NCI-H2107 (cell line): ENCODE measurements at regions not wholly inside any gene's neighbourhood (a gene's known extent, or its start where the extent isn't known, plus 50 kb on each side); places are given as distances from the start of the nearest gene placed in this dataset.
"Not testable (repeated sequence)": the region's sequence is repeated elsewhere in the genome, so short reads cannot be mapped to it uniquely, and the experiment has no call there.

Experiments
- DNase-seq: peaks from one replicate; lab custom pipeline; 2025; lab: John Stamatoyannopoulos, UW

DNA sequence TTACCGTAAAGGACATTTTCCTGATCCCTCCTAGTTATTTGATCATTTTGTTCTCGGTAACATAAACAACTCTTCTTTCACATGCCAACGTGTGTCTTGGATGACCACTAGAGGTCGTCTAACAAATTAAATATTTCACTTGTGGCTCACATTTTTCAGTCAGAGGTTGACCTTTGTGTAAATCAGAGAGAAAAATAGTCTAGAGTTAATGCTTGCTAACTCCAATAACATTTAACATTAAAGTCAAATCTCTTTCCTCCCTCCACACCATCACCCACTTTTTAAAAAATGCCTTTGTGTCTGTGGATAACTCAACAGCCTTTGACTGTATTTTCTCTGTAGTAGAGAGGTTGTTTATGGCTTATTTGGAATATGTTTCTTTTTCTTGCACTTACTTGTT, 220.5 kb upstream of the B3GALT2 start:
- DNase-seq: no peak

DNA sequence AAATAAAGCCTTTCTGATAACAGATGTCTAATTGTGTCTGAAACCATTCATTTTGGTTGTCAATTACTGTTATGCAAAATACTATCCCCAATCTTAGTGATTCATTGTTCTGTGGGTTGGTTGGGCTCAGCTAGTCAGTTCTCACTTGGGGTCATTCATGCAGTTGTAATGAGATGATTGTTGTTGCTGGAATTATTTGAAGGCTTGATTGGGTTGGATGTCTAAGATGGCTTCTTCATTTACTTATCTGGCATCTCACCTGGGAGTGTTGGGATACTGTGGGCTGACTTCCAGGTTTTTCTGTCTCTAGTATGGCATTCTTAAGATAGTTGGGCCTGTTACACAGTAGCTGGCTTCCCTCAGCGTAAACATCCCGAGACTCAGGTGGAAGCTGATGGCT, 217.8 kb upstream of the B3GALT2 start:
- DNase-seq: no peak

DNA sequence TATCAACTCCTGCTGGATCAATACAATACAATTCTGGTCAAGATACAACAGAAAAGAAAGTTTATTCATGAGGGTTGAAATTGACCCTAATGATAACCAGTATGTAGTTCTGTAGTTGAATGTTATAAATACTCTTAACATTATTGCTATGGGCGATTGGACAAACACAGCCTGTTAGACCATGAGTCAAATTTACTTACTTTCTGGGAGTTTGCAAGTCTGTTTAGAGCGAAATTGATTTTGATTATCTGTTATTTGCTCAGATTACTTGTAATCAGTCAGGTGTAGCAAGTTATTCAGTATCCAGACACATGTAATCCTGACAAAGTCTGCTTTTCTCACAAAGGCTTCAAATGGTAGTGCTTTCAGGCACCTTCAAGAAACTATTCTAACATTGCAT, 216.6 kb upstream of the B3GALT2 start:
- DNase-seq: no peak

DNA sequence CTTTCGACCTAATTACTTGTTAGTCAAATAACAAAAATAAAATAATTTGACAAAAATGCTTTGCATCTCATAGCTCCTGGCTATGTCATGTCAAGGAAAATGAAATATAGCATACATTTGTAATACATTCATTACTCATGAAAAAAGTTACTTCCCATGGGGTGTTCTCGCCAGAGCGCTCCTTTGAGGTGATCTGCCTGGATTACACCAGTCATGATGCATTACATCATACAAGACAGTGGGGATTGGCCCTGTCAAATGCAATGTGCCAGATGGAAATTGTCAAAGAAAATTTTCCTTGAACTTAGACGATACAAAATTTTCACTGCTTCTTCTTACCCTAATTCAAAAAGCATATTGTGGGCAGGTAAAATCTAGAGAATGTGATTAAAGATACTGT, 215.6 kb upstream of the B3GALT2 start:
- no peak for DNase-seq

DNA sequence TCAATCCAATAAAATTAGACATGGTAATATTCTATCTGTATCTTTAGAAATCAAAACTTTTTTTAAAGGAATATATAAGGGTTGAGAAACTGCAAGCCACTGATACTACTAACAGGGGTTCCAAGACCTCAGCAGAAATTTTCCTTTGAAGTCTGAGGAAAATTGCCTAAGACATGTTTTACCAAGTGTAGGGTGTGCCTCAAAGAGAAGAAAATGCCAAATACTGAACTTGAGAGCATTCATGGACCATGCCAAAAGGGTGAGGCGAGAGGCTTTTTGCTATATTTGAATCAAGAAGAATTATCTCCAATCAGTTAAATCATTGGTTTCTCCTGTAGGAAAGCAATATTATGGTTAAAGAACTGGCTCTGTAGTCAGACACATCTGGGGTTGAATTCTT, 207.9 kb upstream of the B3GALT2 start:
- no peak for DNase-seq

DNA sequence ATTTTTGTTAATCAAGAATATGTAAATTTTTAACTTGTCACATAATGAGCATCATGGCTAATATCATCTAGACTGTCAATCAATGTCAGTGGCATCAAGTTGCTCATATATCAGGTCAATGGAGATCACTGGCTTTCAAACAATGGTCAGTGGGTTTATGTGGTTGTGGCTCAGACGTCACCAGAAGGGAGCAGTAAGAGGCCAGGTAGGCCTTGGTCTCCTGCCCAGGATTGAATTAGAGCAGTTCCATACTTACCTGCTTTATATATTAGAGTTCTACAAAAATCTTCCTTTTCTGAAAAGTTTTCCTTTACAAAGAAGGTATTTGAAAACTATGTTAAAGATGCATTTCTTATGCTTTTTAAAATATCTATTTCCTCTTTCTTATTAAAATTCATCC, 206.3 kb upstream of the B3GALT2 start:
- no peak for DNase-seq

DNA sequence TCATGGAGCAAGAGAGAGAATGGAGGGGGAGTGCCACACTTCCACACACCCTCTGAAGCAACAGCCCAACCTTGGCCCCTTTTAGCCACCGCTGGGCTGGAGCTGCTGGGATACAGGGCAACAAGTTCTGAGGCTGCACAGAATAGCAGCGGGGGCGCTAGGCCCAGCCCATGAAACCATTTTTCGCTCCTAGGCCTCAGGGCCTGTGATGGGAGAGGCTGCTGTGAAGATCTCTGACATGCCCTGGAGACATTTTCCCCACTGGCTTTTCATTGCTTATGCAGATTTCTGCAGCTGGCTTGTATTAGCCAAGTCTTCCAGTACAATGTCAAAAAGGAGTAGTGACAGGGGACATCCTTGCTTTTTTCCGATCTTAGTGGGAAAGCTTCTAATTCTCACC, 202.3 kb upstream of the B3GALT2 start:
- DNase-seq: no peak

DNA sequence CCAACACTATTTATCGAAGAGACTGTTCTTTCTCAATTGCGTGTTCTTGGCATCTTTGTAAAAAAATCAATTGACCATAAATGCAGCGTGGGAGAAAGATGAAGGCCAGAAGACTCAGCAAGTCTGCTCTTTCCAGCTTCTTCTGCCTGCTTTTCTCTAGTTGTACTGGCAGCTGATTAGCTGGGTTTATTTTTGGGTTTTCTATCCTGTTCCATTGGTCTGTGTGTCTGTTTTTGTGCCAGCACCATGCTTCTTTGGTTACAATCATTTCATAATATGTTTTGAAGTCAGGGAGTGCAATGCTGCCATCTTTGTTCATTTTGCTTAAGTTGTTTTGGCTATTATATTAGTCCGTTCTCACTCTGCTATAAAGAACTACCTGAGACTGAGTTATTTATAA, 201.8 kb upstream of the B3GALT2 start:
- DNase-seq: no peak

DNA sequence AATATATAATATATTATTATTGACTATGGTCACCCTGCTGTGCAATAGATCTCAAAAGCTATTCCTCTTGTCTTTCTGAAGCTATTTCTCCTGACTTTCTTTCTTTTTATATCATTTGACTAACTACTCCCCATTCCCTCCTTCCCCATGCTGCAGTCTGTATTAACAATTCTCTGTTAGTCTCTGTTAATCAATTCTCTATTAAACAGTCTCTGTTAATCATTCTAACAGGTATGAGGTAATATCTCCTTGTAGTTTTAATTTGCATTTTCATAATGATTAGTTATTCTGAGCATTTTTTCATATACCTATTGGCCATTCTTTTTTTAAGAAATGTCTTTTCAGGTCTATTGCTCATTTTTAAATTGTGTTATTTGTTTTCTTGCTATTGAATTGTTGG, 201.0 kb upstream of the B3GALT2 start:
- no peak for DNase-seq

DNA sequence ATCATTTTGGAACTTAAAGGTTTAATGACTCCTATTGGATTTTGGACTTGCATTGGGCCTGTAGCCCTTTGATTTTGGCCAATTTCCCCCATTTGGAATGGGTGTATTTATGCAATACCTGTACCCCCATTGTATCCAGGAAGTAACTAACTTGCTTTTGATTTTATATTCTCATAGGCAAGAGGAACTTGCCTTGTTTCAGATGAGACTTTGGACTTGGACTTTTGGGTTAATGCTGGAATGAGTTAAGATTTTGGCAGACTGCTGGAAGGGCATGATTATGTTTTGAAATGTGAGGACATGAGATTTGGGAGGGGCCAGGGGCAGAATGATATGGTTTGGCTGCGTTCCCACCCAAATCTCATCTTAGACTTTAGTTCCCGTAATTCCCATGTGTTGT, 192.0 kb upstream of the B3GALT2 start:
- DNase-seq: not testable (repeated sequence)

DNA sequence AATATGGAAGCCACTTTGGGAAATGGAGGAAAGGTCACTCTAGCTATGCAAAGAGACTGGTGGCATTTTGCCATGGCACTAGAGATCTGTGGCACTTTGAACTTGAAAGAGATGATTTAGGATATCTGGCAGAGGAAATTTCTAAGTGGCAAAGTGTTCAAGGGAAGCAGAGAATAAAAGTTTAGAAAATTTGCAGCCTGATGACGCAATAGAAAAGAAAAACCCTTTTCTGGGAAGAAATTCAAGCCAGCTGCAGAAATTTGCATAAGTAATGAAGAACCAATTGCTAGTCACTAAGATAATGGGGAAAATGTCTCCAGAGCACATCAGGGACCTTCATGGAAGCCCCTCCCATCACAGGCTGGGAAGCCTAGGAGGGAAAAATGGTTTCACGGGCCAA, 191.1 kb upstream of the B3GALT2 start:
- no peak for DNase-seq

DNA sequence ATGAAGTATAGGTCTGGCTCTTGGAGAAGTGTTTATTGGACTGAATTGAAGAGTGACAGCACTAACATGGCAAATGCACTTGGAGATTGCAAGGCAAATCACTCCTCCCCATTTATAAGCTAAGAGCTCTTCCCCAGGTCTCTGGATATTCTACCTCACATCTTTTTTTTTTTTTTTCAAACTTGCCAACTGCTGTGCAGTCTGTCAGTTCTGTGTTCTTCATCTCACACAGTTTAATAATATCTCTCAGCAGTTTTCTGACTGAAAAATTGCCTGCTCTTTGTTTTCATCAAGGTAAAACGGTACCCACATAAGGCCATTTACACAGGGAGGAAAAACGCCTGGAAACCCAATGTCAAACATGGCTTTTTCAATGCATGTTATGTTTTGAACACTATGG, 186.1 kb upstream of the B3GALT2 start:
- no peak for DNase-seq

DNA sequence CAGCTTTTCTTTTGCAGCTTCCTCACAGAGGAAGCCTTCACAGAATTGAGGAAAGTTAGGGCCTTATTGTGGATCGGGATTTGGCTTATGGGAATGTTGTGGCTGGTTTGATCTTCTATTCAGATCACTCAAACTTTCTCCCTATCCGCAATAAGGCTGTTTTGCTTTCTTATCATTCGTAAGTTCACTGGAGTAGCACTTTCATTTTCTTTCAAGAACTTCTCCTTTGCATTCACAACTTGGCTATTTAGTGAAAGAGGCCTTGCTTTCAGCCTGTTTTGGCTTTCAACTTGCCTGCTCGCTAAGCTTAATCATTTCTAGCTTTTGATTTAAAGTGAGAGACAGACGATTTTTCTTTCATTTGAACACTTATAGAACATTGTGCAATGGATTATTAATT, 181.9 kb upstream of the B3GALT2 start:
- no peak for DNase-seq

DNA sequence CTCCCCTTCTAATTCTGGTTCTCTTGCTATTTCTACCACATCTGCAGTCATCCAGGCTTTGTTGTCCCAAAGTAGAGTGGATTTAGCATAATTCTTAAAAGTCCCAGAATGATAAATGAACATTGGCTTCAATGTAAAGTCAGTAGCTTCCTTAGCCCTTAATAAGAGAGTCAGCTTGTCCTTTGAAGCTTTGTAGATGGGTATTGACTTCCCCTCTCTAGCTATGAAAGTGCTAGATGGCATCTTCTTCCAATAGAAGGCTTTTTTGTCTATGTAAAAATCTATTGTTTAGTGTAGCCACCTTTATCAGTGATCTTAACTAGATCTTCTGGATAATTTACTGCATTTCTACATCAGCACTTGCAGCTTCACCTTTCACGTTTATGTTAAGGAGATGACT, 181.4 kb upstream of the B3GALT2 start:
- no peak for DNase-seq

DNA sequence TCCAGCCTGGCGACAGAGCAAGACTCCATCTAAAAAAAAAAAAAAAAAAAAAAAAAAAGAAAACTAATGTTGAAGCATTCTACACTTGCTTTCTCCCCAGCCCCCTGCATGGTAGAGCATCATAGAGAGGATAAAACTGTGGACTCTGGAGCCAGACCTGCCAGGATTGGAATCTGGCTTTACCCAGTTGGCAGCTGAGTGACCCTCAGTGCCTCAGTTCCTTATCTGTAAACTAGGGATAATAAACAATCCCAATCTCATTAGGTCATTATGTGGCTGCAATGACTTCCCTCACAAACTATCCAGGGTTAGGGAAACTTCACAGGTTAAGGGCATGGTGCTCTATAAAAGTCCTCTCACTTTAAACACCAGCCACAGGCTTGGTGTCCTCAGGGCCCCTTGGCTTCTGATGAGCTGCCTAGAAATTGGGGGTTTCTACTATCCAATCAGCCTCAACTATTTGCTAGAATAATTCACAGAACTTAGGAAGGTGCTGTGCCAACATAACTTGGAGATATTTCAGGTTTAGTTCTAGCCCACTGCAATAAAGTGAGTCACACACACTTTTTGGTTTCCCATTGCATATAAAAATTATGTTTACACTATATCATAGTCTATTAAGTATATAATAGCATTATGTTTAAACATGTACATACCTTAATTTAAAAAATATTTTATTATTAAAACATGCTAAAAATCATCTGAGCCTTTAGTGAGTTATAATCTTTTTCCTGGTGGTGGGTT, 180.5 kb upstream of the B3GALT2 start:
- DNase-seq: no peak

DNA sequence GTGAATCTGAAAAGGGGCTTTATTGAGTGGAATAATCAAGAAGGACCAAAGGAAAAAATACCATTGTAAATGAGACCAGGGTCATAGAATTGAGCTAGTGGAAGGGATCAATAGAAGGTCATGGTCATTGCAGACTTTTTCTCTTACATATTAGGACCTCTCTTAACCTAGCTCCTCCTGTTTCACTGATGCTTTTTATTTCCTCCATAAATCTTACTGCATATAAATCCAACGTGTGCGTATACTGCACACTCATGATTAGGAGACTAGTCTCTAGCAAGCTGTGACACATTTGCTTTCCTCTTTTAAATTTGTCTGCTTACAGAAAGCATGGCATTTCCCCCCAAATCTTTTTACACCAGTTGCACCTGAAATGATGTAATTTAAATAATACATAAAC, 179.6 kb upstream of the B3GALT2 start:
- DNase-seq: no peak

DNA sequence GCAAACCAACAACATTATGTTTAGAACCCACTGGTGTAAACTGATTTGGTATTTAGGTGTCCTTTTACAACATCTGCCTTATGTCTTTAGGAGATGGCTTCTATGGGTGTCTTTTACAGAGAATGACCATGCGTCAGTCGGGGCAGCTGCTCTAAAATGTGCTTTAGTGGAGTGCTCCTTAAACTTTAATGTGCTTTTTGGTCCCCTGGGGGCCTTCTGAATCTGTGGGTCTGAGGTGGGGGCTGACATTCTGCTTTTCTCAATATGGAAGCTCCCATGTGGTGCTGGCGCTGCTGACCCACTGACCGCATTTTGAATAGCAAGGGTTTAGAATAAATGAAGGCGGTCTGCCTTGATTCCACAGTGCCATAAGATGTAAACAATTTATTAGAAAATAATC, 173.2 kb upstream of the B3GALT2 start:
- no peak for DNase-seq

DNA sequence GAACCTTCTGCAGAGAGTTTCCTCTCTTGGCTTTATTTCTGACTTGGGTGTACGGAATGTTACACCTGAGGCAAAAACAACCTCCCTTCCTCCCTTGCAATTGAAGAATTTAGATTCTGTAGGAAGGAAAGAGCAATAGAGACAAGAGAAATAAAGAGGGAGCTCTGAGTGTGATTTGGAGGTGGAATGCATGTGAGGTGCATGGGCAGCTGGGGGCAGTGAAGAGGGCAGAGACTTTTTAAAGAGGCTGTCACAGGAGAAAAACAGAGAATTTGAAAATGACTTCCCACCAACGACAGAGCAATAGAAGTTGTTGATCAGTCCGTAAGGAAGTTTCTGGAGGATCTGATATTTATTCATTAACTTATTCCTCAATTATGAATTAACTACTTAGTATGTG, 172.0 kb upstream of the B3GALT2 start:
- no peak for DNase-seq

DNA sequence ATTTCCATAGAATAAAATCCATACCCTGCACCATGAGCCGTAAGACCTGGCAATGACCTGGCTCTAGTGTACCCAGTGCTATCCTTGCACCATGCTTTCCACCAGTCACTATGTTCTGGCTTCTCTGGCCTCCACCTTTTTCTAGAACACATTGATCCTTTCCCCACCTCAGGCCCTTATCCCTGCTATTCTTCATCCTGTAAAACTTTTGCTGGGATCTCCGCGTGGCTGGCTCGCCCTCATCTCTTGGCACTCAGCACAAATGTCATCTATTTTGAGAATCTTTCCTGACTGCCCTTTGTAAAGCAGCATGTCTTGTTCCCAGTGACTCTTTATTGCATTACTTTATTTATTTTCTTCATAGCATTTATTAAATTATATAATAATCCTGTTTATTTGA, 169.8 kb upstream of the B3GALT2 start:
- DNase-seq: no peak

DNA sequence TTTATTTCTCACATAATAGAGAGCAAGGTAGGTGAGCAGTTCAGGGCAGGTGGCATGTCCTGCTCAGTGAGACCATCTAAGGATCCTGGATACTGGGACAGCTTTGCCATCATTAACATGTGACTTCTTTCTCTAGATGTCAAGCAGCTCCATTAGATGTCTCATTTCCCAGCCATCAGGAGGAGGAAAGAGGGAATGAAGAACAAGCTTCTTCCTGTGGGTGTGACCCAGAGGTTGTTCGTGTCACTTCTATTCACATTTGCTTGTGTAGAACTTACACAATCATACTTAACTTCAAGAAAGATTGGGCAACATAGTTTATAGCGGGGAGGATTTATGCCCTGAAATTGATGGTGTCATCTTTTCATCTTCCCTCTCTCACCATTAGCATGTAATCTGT, 169.2 kb upstream of the B3GALT2 start:
- DNase-seq: no peak

DNA sequence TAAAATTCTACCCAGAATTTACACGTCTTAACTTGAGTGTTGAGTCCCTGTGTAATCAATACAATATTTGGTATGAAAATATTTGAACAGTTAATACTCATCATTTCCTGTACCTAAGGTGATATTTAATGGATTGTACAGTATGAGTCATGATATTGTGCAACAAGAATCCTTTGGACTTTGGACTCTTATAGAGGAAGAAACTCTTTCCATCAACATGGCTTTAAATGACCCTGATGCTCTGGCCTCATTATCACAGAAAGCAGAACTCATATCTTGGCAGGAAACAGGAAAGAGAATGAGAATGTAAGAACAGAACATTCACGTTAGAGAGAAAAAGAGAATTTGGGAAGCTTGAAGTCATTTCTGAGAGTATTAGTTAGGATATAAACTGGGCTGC, 168.8 kb upstream of the B3GALT2 start:
- no peak for DNase-seq

DNA sequence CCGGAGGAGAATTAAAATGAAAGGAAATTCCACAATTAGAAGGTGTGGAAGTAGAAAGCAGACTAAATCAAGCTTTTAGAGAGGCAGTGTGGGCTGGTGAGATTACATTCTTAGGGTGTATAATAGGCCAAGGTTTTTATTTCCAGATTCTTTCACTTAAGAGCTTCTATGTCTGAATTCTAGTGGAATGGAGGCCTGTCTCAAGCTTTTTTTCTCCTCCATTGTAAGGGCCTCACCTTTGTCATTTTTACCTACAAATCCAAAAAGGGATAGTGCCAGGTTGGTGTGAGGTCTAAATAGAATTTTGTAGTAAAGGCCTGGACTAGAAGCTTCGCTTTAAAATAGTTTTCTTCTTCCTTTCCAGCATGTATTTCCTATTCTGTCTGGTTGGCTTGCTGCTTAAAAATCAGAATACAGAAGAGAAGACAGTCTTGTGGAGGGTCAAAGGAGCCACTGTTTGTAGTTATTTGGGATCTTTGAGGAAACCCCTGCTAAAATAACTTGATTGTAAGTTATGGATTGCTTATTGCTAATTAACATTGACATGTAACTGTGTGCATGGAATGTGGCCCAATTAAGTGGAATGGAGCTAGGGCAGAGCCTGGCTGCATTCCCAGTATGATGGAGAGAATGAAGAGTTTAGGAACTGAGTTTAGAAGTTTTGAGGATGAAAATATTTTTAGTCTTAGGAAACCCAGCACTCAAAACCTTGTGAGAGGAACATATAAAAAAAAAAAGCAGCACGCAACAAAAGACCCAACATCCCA, 162.5 kb upstream of the B3GALT2 start:
- no peak for DNase-seq

DNA sequence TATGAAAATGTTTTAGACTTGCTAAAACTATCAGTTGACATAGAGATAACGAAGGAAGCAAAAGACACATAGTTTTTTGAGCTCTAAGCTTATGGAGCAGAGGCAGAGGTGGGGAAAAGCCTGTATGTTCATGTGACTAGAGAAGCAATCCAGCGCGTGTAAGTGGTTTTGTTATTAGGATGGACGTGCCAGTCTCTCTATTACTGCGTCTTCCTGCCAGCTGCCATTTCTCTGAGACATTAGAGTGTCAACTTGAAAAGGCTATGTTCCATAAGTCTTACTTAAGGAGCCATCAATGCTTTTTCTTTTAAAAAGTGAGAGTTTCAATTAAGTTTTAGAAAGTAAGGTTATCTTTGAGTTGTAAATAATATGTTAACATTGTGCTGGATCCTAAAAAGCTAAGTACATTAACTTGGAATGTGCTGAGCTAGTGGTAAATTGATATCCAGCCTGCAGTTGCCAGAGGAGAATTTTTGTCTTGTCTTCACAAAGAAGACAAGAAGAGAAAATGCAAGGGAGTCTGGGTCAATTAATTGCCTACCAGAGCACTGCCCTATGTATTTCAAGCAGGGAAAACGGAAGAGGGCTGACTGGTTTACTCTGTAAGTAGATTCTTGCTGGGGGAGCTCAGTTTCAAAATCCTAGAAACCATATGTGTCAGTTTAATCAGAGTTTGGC, 161.8 kb upstream of the B3GALT2 start:
- no peak for DNase-seq
